NCI-H2196 treated with DMSO at 0.1 percent for 48 hours (cell line): ENCODE measurements at regions not wholly inside any gene's neighbourhood (a gene's known extent, or its start where the extent isn't known, plus 50 kb on each side); places are given as distances from the start of the nearest gene placed in this dataset.

Source experiments
- DNase-seq: peaks from one replicate; lab custom pipeline; 2025; ENCODE audit not compliant: unreplicated experiment; lab: John Stamatoyannopoulos, UW

DNA sequence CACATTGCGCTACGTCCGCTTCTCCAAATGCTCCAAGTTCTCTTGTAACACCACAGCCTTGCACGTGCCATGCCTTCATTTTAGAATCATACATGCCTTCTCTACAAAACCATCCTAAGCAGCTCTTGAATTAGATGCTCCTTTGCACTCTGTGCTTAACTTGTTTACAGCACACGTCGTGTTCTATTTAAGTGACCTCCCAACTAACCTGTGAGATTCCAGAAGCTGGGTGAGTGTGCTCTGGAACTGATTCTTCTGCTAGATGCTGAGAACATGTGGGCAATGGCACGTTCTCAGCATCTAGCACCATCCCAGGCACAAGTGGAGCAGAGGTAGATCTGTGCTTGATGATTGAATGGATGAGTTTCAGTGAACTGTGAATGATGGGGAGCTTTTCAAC, 100.0 kb upstream of the NEDD9 start:
- no peak for DNase-seq

GRCh38 chr6:11331111-11331510, 98.6 kb upstream of the NEDD9 start:
- DNase-seq, result no peak

DNA sequence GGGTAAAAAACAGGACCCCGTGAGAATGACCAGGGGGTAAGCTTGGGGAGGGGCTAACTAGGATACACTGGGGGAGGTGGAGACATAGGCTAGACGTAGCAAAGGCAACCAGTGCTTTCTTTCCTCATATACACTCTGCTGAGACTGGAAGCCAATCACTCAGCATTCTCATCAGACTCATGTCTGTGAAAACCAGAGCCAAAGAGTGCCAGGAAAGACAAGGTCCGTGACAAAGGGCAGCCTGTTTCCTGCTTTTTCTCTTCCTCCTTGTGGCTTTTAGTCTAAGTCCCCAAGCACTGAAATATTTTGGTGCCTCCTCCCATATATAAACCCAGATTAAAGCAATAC, 97.9 kb upstream of the NEDD9 start:
- no peak for DNase-seq

DNA sequence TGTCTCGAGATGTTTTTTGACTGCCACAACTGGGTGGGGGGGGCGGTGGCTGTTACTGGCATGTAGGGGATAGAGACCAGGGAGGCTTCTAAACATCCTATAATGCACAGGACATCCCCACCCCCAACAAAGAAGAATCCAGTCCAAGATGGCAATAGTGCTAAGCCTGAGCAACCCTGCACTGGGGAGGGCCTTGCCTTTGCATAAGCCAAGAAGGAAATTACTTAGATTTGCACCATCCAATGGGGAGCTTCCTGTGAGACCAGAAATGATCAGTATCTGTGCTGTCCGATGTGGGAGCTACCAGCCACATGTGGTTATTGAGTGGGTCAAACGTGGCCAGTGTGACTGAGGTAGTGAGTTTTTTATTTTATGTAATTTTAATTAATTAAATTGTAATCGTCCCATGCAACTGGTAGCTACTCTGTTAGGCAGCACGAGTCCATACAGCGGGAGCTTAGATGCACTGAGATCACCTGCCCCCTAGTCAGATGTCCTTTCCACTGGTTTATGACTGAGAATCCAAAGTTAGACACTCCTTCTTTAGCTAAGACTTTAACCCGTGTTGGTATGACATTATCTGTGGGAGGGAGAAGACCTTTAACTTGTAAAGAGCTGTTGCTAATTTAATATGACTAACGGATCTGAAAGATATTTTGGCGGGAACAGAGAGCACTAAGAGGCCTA, 97.4 kb upstream of the NEDD9 start:
- no peak for DNase-seq

- DNase-seq, result no peak
Measured at GRCh38 chr6:11328613-11329247, 96.3 kb upstream of the NEDD9 start.

DNA sequence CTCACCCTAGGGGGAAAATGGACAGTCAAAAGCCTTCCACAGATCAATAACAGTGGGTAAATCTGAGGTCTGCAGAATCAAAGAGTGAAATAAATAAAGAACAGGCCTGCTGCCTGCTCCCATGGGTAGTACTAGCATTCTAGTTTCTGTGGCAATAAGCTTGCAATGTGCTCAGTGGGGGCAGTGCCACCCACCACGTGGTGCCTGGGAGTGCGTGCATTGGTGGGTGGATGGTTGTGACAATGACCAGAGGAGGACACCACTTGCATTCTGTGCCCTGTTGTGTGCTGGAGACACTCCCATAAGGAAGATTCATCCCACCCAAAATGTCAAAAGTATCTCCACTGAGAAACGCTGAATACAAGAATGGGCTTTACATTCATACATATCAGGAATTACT, 95.5 kb upstream of the NEDD9 start:
- no peak for DNase-seq

- DNase-seq, result no peak
Measured at GRCh38 chr6:11326116-11326515, 93.6 kb upstream of the NEDD9 start.

- DNase-seq, result no peak
Measured at GRCh38 chr6:11324453-11325015, 92.1 kb upstream of the NEDD9 start.

DNA sequence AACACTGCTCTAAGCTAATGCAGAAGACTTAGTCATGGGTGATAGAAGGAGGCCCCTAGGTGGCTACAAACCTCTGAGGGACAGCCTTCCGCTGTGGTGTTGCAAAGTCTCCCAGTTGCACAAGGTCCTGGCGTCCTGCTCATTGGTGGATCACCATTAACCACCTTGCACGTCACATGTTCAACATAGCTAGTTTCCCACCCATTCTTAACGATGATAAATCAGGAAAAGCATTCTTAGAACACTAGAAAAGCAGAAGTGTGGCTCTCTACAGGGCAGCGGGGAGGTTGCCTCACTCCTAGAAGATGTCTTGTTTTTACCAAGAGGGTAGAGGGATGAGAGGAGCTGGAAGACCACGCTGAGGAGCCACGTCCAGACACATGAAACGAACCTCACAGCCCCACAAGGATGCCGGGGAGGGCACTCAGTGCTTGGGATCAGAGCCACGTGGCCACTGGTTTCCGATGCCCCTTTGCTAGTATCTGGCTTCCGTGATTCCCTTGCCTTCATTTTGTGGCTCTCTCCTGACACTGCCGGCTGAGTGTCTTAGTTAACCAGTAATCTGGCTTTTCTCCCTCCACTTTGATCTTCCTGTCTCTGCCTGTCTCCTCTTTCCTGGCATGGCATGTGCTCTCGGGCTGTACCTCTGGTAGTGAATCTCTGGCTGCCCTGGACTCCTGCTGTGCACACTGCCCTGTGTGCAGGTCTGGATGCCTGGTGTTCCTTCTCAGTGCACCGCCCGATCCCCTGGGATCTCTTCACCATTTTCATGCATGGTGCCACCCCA, 91.4 kb upstream of the NEDD9 start:
- DNase-seq, result no peak

GRCh38 chr6:11322252-11322885, 89.9 kb upstream of the NEDD9 start:
- no peak for DNase-seq

DNA sequence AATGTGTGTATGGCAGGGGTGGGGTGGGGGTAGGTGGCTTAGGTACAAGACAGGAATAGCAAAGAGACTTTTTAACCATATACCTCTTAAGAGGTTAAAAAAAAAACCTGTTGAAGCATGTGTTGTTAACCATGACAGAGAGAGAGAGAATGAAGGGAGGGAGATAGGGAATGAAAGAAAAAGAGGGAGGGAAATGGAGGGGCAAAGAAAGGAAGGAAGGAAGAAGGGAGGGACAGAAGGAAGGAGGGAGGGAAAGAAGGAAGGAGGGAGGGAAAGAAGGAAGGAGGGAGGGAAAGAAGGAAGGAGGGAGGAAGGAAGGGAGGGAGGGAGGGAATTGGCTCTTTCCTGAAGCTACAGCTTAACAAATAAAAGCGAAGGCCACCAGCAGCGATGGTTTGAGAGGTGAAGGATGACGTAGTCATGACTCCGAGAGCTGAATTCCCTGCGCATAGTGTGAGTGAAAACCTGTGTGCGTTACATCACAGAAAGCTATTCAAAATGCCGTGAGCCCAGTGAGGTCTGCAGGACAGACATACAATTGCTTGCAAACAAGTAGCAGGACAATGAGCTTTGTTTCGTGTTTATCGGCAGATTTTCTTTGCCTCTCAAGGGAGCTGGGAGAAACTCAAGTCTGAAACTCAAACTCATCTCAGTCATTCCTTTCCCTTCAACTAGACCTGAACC, 88.6 kb upstream of the NEDD9 start:
- DNase-seq, result no peak

DNA sequence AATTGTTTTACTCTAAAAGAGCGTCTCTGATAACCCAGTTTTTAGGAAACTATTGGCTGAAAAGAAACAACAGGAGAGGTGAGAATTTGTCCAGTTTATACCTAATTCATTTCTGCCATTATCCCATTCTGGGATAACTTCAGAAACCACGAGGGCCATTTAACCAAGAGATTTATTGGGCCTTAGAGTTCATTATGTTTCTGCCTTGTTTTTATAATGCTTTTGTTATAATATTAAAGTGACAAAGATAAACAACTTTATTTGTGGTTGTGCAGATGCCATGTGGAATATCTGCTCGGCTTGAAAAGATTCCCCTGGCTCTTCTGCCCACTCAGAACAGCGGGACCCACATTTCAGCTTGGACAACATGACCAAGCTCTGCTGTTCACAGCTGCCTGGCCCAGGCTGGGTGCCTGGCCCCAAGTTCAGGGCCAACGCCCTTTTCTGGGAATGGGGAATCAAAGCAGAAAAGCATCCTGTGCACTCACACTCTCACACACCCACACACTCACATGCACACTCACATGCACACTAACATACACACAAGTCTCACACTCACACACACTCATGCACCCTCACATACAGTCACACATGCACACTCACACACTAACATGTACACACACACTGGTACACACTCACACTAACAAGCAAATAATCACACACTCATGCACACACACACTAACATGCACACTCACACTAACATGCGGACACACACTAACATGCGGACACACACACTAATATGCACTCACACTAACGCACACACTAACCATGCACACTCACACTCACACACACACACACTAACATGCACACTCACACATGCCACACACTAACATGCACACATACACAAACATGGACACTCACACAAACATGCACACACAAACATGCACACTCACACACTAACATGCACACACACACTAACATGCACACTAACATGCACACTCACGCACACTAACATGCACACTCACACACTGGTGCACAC, 86.7 kb upstream of the NEDD9 start:
- no peak for DNase-seq

DNA sequence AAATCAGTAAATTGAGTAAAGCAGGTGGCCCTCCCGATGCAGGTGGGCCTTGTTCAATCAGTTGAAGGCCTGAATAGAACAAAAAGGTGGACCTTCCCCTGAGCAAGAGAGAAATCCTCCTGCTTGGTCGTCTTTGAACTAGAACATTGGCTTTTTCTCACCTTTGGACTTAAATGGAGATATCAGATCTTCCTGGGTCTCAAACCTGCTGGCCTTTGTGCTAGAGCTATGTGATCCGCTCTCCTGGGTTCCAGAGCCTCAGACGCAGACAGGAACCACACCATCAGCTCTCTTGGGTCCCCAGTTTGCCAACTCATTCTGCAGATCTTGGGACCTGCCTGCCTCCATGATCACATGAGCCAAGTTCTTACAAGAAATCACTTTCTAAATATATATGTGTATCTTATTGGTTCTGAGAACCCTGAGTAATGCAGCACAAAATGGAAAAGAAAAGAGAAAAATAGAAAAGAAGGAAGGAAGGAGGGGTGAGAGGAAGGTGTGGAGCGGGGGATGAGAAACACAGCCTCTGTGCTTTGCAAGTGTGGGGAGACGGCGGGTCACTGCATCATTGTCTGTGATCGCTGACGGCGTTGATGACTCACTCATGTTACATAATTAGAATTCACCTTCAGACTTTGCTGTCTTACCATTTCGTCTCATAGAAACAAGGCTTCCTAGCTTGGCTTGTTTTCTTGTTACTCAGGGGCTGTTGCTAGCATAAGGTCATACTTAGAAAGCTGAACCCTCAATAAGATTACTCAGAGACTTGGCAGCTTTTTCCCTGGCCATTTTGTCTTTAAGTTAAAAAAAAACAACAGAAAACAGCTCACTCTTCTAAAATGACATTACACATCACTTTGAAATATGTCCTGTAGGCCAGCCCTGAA, 85.7 kb upstream of the NEDD9 start:
- DNase-seq, result no peak

DNA sequence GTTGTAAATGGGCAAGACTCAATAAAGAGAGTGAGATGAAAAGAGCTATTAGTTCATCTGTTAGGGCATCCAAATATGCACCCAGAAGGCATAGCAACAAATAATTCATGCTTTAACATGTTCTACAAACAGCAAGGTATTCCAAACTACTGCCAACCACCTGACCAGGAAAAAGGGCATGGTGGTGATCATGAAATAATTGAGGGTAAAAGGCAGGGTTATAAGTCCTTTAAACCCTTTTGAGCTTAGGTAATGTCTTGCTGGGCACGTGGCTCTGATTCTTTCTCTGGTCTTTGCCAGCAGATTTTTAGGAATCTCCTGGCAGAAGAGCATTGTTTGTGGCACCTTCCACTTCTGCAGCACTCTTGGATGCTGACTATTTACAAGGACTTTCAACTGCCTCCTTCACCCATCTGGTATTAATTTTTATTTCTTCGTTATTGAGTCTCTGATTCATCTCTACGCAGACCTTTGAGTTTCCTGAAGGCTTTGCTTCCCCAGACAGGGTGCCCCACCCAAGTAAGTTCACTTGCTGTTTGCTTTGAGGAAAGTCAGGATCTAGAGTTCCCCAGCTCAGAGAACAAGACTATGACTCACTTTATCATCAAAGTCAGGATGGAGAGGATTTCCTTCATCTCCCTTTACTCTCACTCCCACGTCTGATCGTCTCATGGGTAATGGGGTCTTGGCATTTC, 83.4 kb upstream of the NEDD9 start:
- no peak for DNase-seq

DNA sequence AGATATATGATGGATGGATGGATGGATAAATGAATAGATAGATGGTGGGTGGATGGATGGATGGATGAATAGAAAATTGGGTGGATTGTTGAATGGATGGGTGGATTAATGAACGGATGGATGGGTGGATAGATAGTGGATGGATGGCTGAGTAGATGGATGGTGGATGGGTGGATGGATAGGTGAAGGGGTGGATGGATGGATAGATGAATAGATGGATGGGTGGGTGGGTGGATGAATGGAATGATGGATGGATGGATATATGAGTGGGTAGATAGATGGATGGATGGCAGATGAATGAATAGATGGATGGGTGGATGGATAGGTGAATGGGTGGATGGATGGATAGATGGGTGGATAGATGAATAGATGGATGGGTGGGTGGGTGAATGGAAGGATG, 80.7 kb upstream of the NEDD9 start:
- no peak for DNase-seq

DNA sequence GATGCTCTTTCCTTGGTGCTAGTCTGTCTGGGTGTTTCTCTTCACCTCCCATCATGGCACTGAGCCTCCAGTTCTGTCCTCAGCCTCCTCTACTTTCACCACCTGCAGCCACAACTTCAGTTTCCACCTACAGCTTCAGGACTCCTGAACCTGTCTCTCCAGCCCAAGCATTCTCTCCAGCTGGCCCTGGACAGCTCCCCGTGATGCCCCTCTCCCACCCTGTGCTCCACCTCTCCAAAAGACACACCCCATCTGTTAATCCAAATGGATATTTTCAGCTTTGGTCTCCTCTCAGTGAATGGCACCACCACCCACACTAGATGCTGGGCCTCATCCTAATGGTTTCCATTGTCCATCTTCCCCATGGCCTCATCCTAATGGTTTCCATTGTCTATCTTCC, 79.5 kb upstream of the NEDD9 start:
- no peak for DNase-seq

GRCh38 chr6:11309947-11310665, 77.6 kb upstream of the NEDD9 start:
- no peak for DNase-seq

- DNase-seq, result no peak
Measured at GRCh38 chr6:11307226-11307625, 74.8 kb upstream of the NEDD9 start.
